Retinal pigment epithelial cell (primary cell): ENCODE measurements at regions not wholly inside any gene's neighbourhood (a gene's known extent, or its start where the extent isn't known, plus 50 kb on each side); places are given as distances from the start of the nearest gene placed in this dataset.

Experiments
- DNase-seq: peaks from one replicate; pipeline ENCODE4 v3.0.0-alpha.2; 2010; ENCODE audit warnings: low read depth
- H3K4me3 ChIP-seq: 2 replicates; pipeline ENCODE4 v1.5.1; 2011; ENCODE audit warnings: mild to moderate bottlenecking, low read length, control low read depth, moderate library complexity
- CTCF ChIP-seq: conservative IDR thresholded peaks from 2 replicates; pipeline ENCODE4 v1.5.1; 2011; ENCODE audit warnings: low read depth, low read length, control low read depth, inconsistent platforms

GRCh38 chr16:74216319-74216718 is 80.3 kb upstream of the PSMD7 start:
- no peak overlapping the region for H3K4me3 ChIP-seq
- TF ChIP-seq CTCF, result no peak
- DNase-seq, result no peak

DNA sequence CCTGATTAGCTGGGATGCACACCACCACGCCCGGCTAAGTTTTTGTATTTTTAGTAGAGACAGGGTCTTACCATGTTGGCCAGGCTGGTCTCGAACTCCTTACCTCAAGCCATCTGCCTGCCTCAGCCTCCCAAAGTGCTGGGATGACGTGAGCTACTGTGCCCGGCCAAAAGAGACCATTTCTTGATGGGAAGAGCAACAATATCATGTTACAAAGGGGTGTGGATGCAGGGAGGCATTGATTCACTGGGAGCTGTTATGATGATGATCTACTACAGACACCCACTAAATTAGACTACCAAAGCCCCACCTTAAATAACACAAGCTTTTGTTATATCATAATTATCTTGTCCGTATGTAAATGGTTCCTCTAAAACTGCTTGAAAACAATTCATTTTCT is 81.4 kb upstream of the PSMD7 start:
- no peak for TF ChIP-seq CTCF
- no peak for DNase-seq

GRCh38 chr16:74213372-74213771 is 83.2 kb upstream of the PSMD7 start:
- H3K4me3 ChIP-seq, result no peak overlapping the region
- no peak for TF ChIP-seq CTCF
- no peak for DNase-seq

More for the DNA sequence above, 81.4 kb upstream of the PSMD7 start:
- no peak overlapping the region for H3K4me3 ChIP-seq

- no peak for DNase-seq
- H3K4me3 ChIP-seq, result no peak overlapping the region
- TF ChIP-seq CTCF, result no peak
Observed at GRCh38 chr16:74210245-74210644, 86.4 kb upstream of the PSMD7 start.

GRCh38 chr16:74202009-74202408 is 94.6 kb upstream of the PSMD7 start:
- no peak for DNase-seq
- TF ChIP-seq CTCF, result no peak
- no peak overlapping the region for H3K4me3 ChIP-seq

DNA sequence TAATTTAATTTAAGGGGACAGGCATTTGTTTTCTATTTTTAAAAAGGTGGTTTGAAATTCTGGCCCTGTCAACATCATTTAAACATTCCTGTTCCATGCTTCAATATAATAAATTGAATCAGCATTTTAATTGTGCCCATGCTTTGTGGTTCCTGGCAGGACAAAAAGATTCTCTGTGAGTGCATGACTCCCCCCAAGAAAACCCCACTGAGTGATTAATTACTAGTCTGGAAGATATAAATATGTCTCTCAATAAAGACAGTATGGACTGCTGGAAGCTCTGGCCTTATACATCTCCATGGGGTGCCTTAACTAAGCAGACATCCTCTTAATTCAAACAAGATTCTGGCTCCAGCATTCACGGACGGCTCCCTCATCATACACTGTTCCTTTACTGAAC is 95.0 kb upstream of the PSMD7 start:
- H3K4me3 ChIP-seq, result no peak overlapping the region
- TF ChIP-seq CTCF, result no peak
- no peak for DNase-seq

GRCh38 chr16:74200921-74201320 is 95.7 kb upstream of the PSMD7 start:
- no peak for TF ChIP-seq CTCF
- H3K4me3 ChIP-seq, result no peak overlapping the region
- no peak for DNase-seq
